ENCODE measurements at regions not wholly inside any gene's neighbourhood (a gene's known extent, or its start where the extent isn't known, plus 50 kb on each side); places are given as distances from the start of the nearest gene placed in this dataset.
A peak's percentile ranks its signal among the peaks of the same experiment; 100 is the strongest.

DNA sequence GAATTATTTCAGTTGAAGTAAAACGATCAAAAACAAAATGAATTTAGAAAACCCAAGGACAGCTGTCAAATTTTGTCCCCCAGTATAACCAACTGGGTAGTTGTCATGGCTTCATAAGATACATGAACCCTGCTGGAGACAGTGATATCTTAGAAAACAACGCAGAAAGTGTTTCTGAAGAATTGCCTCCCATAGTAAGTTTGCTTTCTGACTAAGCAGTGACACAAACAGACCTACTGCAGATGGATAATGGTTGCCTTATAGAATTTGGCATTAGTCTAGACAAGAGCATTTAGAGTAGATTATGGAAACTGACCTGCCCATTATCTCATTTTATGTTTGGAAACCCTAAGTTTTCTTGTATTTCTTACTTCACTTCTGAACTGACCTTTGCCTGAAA is 187.7 kb upstream of the KCNN2 start:
- 0 to 100% (median 94%) methylated on average over 1 to 2 of the region's 2 CpGs; no CpG with 5 or more reads in 1 of the 10 experiments for WGBS, 10 experiments
- no peak for ATAC-seq (replicated peaks in 6 of 8)

GRCh38 chr5:114174837-114175236 is 187.0 kb upstream of the KCNN2 start:
- in situ Hi-C loops (cut with MboI; ENCODE audit: low pct_unique_long_range_greater_than_20kb in 2 of 9, low sequenced_read_pairs in 9 of 9, unreplicated experiment in 9 of 9), result no loop called here
- ATAC-seq (replicated peaks in 6 of 8), result no peak
- WGBS, 10 experiments, result 0 to 100% (median 28%) methylated on average over 1 of the region's 1 CpG; no CpG with 5 or more reads in 2 of the 10 experiments
- H3K4me3 ChIP-seq, result no peak overlapping the region
- no peaks in the 10 kb centered on the region for H3K4me1 ChIP-seq (replicated peaks in 1 of 2)
- H3K27ac ChIP-seq, result no peak overlapping the region

More for the DNA sequence above, 187.7 kb upstream of the KCNN2 start:
- Histone ChIP-seq H3K4me3 (no peak overlapping the region), H3K4me1 (replicated peaks in 1 of 2) (no peaks in the 10 kb centered on the region), H3K27ac (no peak overlapping the region)
- in situ Hi-C loops (cut with MboI; ENCODE audit: low pct_unique_long_range_greater_than_20kb in 2 of 9, low sequenced_read_pairs in 9 of 9, unreplicated experiment in 9 of 9), result no loop called here

- no peaks in the 10 kb centered on the region for H3K4me1 ChIP-seq (replicated peaks in 1 of 2)
- H3K27ac ChIP-seq, result no peak overlapping the region
- ATAC-seq (replicated peaks in 6 of 8), result no peak
- H3K4me3 ChIP-seq, result no peak overlapping the region
- in situ Hi-C loops (cut with MboI; ENCODE audit: low pct_unique_long_range_greater_than_20kb in 2 of 9, low sequenced_read_pairs in 9 of 9, unreplicated experiment in 9 of 9), result no loop called here
These were observed 185.5 kb upstream of the KCNN2 start for GRCh38 chr5:114176356-114176755.

GRCh38 chr5:114179134-114179533 is 182.7 kb upstream of the KCNN2 start:
- in situ Hi-C loops (cut with MboI; ENCODE audit: low pct_unique_long_range_greater_than_20kb in 2 of 9, low sequenced_read_pairs in 9 of 9, unreplicated experiment in 9 of 9), result no loop called here
- Histone ChIP-seq H3K4me1 (replicated peaks in 1 of 2) (no peaks in the 10 kb centered on the region), H3K27ac (no peak overlapping the region), H3K4me3 (no peak overlapping the region)
- WGBS, 10 experiments, result 0 to 90% (median 48%) methylated on average over 1 to 2 of the region's 2 CpGs; no CpG with 5 or more reads in 4 of the 10 experiments
- no peak for ATAC-seq (replicated peaks in 6 of 8)

- no peak overlapping the region for H3K27ac ChIP-seq
- in situ Hi-C loops (cut with MboI; ENCODE audit: low pct_unique_long_range_greater_than_20kb in 2 of 9, low sequenced_read_pairs in 9 of 9, unreplicated experiment in 9 of 9), result no loop called here
- WGBS, 10 experiments, result 0 to 92% (median 53%) methylated on average over 1 of the region's 1 CpG; no CpG with 5 or more reads in 2 of the 10 experiments
- H3K4me3 ChIP-seq, result no peak overlapping the region
- no peak for ATAC-seq (replicated peaks in 6 of 8)
- H3K4me1 ChIP-seq (replicated peaks in 1 of 2), result no peaks in the 10 kb centered on the region
These were observed 177.9 kb upstream of the KCNN2 start for GRCh38 chr5:114184006-114184405.

- Histone ChIP-seq H3K4me1 (replicated peaks in 1 of 2) (no peaks in the 10 kb centered on the region), H3K27ac (no peak overlapping the region), H3K4me3 (no peak overlapping the region)
- peak in 3 of 8 experiments; percentile 39 to 96 (median 72) for ATAC-seq (replicated peaks in 6 of 8)
- WGBS, 10 experiments, result 7 to 97% (median 83%) methylated on average over 3 to 8 of the region's 8 CpGs; no CpG with 5 or more reads in 3 of the 10 experiments
- in situ Hi-C loops (cut with MboI; ENCODE audit: low pct_unique_long_range_greater_than_20kb in 2 of 9, low sequenced_read_pairs in 9 of 9, unreplicated experiment in 9 of 9), result no loop called here
These were observed 176.6 kb upstream of the KCNN2 start for GRCh38 chr5:114185274-114185673.

DNA sequence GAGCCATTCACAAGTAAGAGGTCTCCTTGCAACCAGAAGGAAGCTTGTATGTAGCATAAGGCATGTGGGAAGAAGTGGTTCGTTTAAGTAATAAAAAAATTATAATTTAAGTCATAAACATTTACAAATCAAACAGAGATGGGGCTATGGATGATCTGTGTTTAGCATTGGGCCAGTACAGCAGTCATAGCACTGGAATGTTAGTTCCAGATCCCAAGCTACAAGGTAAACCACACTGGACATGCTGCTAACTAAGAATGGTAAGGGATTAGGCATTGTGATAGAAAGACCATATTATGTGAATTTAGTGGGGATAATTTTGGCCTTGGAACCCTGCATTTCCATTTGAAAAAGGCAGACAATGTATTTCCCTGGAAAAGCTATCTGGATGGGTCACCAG is 170.4 kb upstream of the KCNN2 start:
- Histone ChIP-seq H3K4me1 (replicated peaks in 1 of 2) (no peaks in the 10 kb centered on the region), H3K4me3 (no peak overlapping the region), H3K27ac (no peak overlapping the region)
- 20 to 80% (median 47%) methylated on average over 1 of the region's 1 CpG; no CpG with 5 or more reads in 6 of the 10 experiments for WGBS, 10 experiments
- in situ Hi-C loops (cut with MboI; ENCODE audit: low pct_unique_long_range_greater_than_20kb in 2 of 9, low sequenced_read_pairs in 9 of 9, unreplicated experiment in 9 of 9), result no loop called here
- ATAC-seq (replicated peaks in 6 of 8), result no peak

- Histone ChIP-seq H3K4me1 (replicated peaks in 1 of 2) (no peaks in the 10 kb centered on the region), H3K4me3 (no peak overlapping the region), H3K27ac (no peak overlapping the region)
- ATAC-seq (replicated peaks in 6 of 8), result no peak
- 0 to 100% (median 88%) methylated on average over 1 to 3 of the region's 3 CpGs for WGBS, 10 experiments
- in situ Hi-C loops (cut with MboI; ENCODE audit: low pct_unique_long_range_greater_than_20kb in 2 of 9, low sequenced_read_pairs in 9 of 9, unreplicated experiment in 9 of 9), result no loop called here
These were observed 169.8 kb upstream of the KCNN2 start for GRCh38 chr5:114192108-114192507.

- no peak overlapping the region for H3K4me3 ChIP-seq
- peaks cover 0 to 10% of the 10 kb centered on the region in 2 donors for H3K4me1 ChIP-seq (replicated peaks in 1 of 2)
- H3K27ac ChIP-seq, result no peak overlapping the region
- in situ Hi-C loops (cut with MboI; ENCODE audit: low pct_unique_long_range_greater_than_20kb in 2 of 9, low sequenced_read_pairs in 9 of 9, unreplicated experiment in 9 of 9), result no loop called here
- ATAC-seq (replicated peaks in 6 of 8), result no peak
- WGBS, 10 experiments, result no CpG with 5 or more reads among the region's 1 CpG
These were observed 160.5 kb upstream of the KCNN2 start for GRCh38 chr5:114201332-114201731.

- H3K27ac ChIP-seq, result peak overlapping the region in 1 of 2 donors; percentile 63
- peak in 3 of 8 experiments; percentile 49 to 68 (median 55) for ATAC-seq (replicated peaks in 6 of 8)
- in situ Hi-C loops (cut with MboI; ENCODE audit: low pct_unique_long_range_greater_than_20kb in 2 of 9, low sequenced_read_pairs in 9 of 9, unreplicated experiment in 9 of 9), result no loop called here
- 0 to 80% (median 56%) methylated on average over 1 to 2 of the region's 2 CpGs; no CpG with 5 or more reads in 1 of the 10 experiments for WGBS, 10 experiments
- peaks cover 0 to 10% of the 10 kb centered on the region in 2 donors for H3K4me1 ChIP-seq (replicated peaks in 1 of 2)
- no peak overlapping the region for H3K4me3 ChIP-seq
These were observed 156.9 kb upstream of the KCNN2 start for GRCh38 chr5:114204923-114205322.

DNA sequence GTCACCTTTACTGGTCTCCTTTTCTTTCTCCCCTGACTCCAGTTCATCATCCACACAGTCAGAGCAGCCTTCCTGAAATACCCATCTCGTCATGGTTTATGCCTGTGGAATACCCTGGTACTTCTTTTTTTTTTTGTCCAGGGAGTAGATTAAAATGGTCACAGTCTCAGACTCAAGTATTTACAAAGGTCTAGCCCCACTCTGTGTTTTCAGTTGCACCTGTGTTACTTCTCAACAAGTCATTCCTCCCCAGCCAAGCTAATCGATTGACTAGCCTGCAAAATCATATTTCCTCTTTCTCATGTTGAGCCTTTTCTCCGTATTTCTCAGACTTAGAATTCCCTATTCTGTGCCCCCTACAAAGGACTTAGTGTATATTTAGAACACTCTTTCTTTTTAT is 155.2 kb upstream of the KCNN2 start:
- WGBS, 10 experiments, result 0 to 100% (median 85%) methylated on average over 1 to 3 of the region's 3 CpGs
- Histone ChIP-seq H3K27ac (no peak overlapping the region), H3K4me1 (replicated peaks in 1 of 2) (peaks cover 0 to 10% of the 10 kb centered on the region in 2 donors), H3K4me3 (no peak overlapping the region)
- no peak for ATAC-seq (replicated peaks in 6 of 8)
- in situ Hi-C loops (cut with MboI; ENCODE audit: low pct_unique_long_range_greater_than_20kb in 2 of 9, low sequenced_read_pairs in 9 of 9, unreplicated experiment in 9 of 9), result no loop called here

DNA sequence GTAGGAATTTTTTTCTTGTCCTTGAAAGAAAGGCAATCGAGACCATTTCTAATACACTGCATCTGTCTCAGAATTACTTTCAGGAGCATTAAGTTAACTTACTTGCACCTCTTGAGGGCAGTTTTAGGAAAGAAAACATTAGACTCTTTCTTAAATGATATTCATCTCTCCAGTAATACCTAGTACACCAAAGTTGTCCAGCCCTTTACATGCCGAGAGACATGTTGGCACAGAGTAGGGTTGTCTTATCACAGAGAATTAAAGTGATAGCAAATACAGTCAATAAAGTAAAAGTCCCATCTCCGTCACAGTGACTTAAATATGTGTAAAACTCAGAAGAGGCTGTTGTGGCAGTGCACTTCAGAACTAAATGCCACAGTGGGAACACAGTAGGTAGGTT is 154.3 kb upstream of the KCNN2 start:
- Histone ChIP-seq H3K4me1 (replicated peaks in 1 of 2) (peaks cover 0 to 10% of the 10 kb centered on the region in 2 donors), H3K27ac (no peak overlapping the region), H3K4me3 (no peak overlapping the region)
- in situ Hi-C loops (cut with MboI; ENCODE audit: low pct_unique_long_range_greater_than_20kb in 2 of 9, low sequenced_read_pairs in 9 of 9, unreplicated experiment in 9 of 9), result no loop called here
- WGBS, 10 experiments, result 0 to 100% (median 88%) methylated on average over 1 to 3 of the region's 3 CpGs; no CpG with 5 or more reads in 2 of the 10 experiments
- no peak for ATAC-seq (replicated peaks in 6 of 8)

DNA sequence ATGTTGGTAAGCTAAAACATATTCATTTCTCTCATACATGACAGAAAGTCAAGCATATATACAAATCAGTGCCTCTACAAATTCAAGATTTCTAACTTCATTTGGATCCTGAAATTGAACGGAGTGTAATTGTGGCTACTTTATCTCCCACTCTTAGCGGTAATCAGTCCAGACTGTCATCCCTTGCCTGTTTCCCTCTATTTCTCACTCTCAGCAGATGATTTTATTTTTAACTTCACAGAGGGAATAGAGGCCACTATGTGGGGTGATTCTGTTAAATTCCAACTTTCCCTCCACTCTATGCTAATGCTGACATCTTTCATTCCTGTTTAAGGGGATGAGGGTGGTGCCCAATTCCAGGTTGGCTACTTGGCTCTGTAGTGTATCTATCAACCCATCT is 153.8 kb upstream of the KCNN2 start:
- ATAC-seq (replicated peaks in 6 of 8), result no peak
- in situ Hi-C loops (cut with MboI; ENCODE audit: low pct_unique_long_range_greater_than_20kb in 2 of 9, low sequenced_read_pairs in 9 of 9, unreplicated experiment in 9 of 9), result no loop called here
- H3K27ac ChIP-seq, result no peak overlapping the region
- 0 to 100% (median 88%) methylated on average over 1 to 2 of the region's 2 CpGs; no CpG with 5 or more reads in 2 of the 10 experiments for WGBS, 10 experiments
- peaks cover 0 to 10% of the 10 kb centered on the region in 2 donors for H3K4me1 ChIP-seq (replicated peaks in 1 of 2)
- H3K4me3 ChIP-seq, result no peak overlapping the region

DNA sequence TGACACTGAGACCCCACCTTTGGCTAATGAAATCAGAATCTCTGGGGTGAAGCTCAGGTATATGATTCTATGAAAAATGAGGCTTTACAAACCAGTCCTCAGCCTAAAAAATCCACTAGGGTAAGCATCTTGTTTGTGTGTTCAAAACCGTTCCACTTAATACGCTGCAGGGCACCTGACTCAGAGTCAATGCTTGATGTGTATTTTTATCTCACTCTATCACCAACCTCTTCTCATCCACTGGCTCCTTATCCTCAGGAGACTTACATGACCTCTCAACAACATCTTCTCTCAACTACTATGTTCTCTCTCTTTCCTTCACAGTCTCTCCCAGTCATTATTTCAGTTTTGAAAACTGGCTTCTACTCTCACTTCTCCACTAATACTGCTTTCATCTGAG is 153.3 kb upstream of the KCNN2 start:
- peaks cover 0 to 10% of the 10 kb centered on the region in 2 donors for H3K4me1 ChIP-seq (replicated peaks in 1 of 2)
- WGBS, 10 experiments, result 58 to 100% (median 91%) methylated on average over 1 to 2 of the region's 2 CpGs; no CpG with 5 or more reads in 2 of the 10 experiments
- no peak overlapping the region for H3K4me3 ChIP-seq
- in situ Hi-C loops (cut with MboI; ENCODE audit: low pct_unique_long_range_greater_than_20kb in 2 of 9, low sequenced_read_pairs in 9 of 9, unreplicated experiment in 9 of 9), result no loop called here
- ATAC-seq (replicated peaks in 6 of 8), result no peak
- no peak overlapping the region for H3K27ac ChIP-seq

Data from motor neuron (in vitro differentiated cells).